Tibial nerve (tissue), 3 donors: ENCODE measurements at regions not wholly inside any gene's neighbourhood (a gene's known extent, or its start where the extent isn't known, plus 50 kb on each side); places are given as distances from the start of the nearest gene placed in this dataset.

Experiments
- POLR2A ChIP-seq, 2 donors: fragments of 450-650 bp; IDR thresholded peaks; one replicate each; pipeline ENCODE4 v1.6.1; 2017; ENCODE audit warnings: antibody characterized with exemption in 2 of 2, mild to moderate bottlenecking in 2 of 2, moderate library complexity in 2 of 2
- TF ChIP-seq, protein P1 (sequence below), 5 experiments: fragments of 200-600 bp in 3 of 5; fragments of 450-650 bp in 2 of 5; sonication (generic) in 3 of 5; IDR thresholded peaks; one replicate each; pipeline ENCODE4 v1.5.1; 2016 to 2019; ENCODE audit warnings: antibody characterized with exemption in 5 of 5, mild to moderate bottlenecking in 3 of 5, moderate library complexity in 2 of 5

DNA sequence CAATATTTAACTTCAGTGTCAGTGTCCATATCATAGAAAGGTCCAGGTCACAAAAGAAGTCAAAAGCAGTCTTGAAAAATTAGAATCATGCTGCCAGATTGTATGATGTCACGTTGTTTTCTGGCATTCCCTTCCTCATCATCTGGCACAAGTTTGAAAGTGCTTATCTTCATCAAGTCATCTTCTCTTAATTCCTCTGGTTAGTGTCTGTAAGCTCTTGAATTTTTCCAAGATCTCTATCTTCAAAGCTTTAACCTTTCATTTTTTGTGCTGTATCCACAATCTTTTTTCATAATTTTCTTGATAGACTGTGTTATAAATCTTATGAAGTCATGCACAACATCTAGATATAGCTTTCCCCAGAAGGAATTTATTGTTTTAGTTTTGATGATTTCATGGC, 682.7 kb upstream of the AADAT start:
- TF ChIP-seq, protein P1, sequence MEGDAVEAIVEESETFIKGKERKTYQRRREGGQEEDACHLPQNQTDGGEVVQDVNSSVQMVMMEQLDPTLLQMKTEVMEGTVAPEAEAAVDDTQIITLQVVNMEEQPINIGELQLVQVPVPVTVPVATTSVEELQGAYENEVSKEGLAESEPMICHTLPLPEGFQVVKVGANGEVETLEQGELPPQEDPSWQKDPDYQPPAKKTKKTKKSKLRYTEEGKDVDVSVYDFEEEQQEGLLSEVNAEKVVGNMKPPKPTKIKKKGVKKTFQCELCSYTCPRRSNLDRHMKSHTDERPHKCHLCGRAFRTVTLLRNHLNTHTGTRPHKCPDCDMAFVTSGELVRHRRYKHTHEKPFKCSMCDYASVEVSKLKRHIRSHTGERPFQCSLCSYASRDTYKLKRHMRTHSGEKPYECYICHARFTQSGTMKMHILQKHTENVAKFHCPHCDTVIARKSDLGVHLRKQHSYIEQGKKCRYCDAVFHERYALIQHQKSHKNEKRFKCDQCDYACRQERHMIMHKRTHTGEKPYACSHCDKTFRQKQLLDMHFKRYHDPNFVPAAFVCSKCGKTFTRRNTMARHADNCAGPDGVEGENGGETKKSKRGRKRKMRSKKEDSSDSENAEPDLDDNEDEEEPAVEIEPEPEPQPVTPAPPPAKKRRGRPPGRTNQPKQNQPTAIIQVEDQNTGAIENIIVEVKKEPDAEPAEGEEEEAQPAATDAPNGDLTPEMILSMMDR (IDR thresholded peaks at IDR 0.05) = no peak
- TF ChIP-seq POLR2A (IDR thresholded peaks at IDR 0.05) = no peak
